Activated T-cell treated with anti-CD3 and anti-CD28 coated beads, Interleukin-2, amount 50 U/mL, for 72 hours (primary cell): ENCODE measurements at regions not wholly inside any gene's neighbourhood (a gene's known extent, or its start where the extent isn't known, plus 50 kb on each side); places are given as distances from the start of the nearest gene placed in this dataset.
"Not testable (repeated sequence)": the region's sequence is repeated elsewhere in the genome, so short reads cannot be mapped to it uniquely, and the experiment has no call there.

Experiments
- ATAC-seq, 2 donors: fragments of 150-1000 bp; cut with Tn5 transposase; replicated peaks in 1 of 2; 2 replicates each; pipeline ENCODE4 v1.10.0; 2021; ENCODE audit warnings: moderate library complexity in 2 of 2, mild to moderate bottlenecking in 1 of 2
- DNase-seq, 2 donors: peaks; one replicate each; pipeline ENCODE4 v3.0.0; 2021 to 2022; ENCODE audit warnings: mixed read lengths in 1 of 2
- H3K27ac Mint-ChIP-seq: one replicate; pipeline ENCODE4 v1.8.0; 2022; ENCODE audit warnings: mild to moderate bottlenecking, moderate library complexity, mixed read lengths
- H3K27me3 Mint-ChIP-seq: one replicate; pipeline ENCODE4 v1.8.0; 2022; ENCODE audit warnings: low read depth, mixed read lengths
- H3K36me3 Mint-ChIP-seq, 2 donors: one replicate each; pipeline ENCODE4 v1.8.0; 2022; ENCODE audit warnings: mixed read lengths in 2 of 2, mild to moderate bottlenecking in 1 of 2; ENCODE audit not compliant: insufficient read depth in 2 of 2
- H3K4me1 Mint-ChIP-seq: one replicate; pipeline ENCODE4 v1.8.0; 2022; ENCODE audit warnings: low read depth, mixed read lengths
- H3K4me3 Mint-ChIP-seq, 2 donors: one replicate each; pipeline ENCODE4 v1.8.0; 2022; ENCODE audit warnings: mild to moderate bottlenecking in 2 of 2, mixed read lengths in 2 of 2, moderate library complexity in 2 of 2
- H3K9me3 Mint-ChIP-seq, 2 donors: one replicate each; pipeline ENCODE4 v1.8.0; 2022; ENCODE audit warnings: mixed read lengths in 2 of 2

GRCh38 chr6:147990159-147990558, 352.5 kb upstream of the SASH1 start:
- DNase-seq (no peak), ATAC-seq (no peak)
- peaks cover 0 to 3% of the 10 kb centered on the region in 2 donors for H3K9me3 Mint-ChIP-seq
- H3K4me3 Mint-ChIP-seq: no peak overlapping the region
- H3K36me3 Mint-ChIP-seq: no peaks in the 10 kb centered on the region
- no peak overlapping the region for H3K27ac Mint-ChIP-seq
- no peaks in the 10 kb centered on the region for H3K27me3 Mint-ChIP-seq
- no peaks in the 10 kb centered on the region for H3K4me1 Mint-ChIP-seq

- DNase-seq (no peak), ATAC-seq (no peak)
- no peak overlapping the region for H3K4me3 Mint-ChIP-seq
- H3K27me3 Mint-ChIP-seq: no peaks in the 10 kb centered on the region
- H3K27ac Mint-ChIP-seq: no peak overlapping the region
- no peaks in the 10 kb centered on the region for H3K4me1 Mint-ChIP-seq
- H3K36me3 Mint-ChIP-seq: no peaks in the 10 kb centered on the region
- H3K9me3 Mint-ChIP-seq: peaks cover 0 to 3% of the 10 kb centered on the region in 2 donors
Observed at GRCh38 chr6:147991961-147992360, 350.7 kb upstream of the SASH1 start.

GRCh38 chr6:147999001-147999540, 343.6 kb upstream of the SASH1 start:
- no peak overlapping the region for H3K4me3 Mint-ChIP-seq

GRCh38 chr6:148001844-148002642, 340.6 kb upstream of the SASH1 start:
- Mint-ChIP-seq H3K4me1 (no peaks in the 10 kb centered on the region), H3K36me3 (no peaks in the 10 kb centered on the region), H3K27ac (no peak overlapping the region), H3K27me3 (no peaks in the 10 kb centered on the region), H3K4me3 (no peak overlapping the region), H3K9me3 (peaks cover 2 to 4% of the 10 kb centered on the region in 2 donors)
- DNase-seq (no peak), ATAC-seq (no peak)

More at GRCh38 chr6:147999001-147999540, 343.6 kb upstream of the SASH1 start:
- DNase-seq (no peak), ATAC-seq (no peak)
- Mint-ChIP-seq H3K36me3 (no peaks in the 10 kb centered on the region), H3K27me3 (no peaks in the 10 kb centered on the region), H3K9me3 (peaks cover 2% of the 10 kb centered on the region in 2 donors), H3K4me1 (no peaks in the 10 kb centered on the region), H3K27ac (no peak overlapping the region)

- Mint-ChIP-seq H3K4me1 (no peaks in the 10 kb centered on the region), H3K27ac (no peak overlapping the region), H3K4me3 (no peak overlapping the region), H3K27me3 (no peaks in the 10 kb centered on the region), H3K36me3 (no peaks in the 10 kb centered on the region), H3K9me3 (peaks cover 0 to 6% of the 10 kb centered on the region in 2 donors)
- ATAC-seq (no peak), DNase-seq (no peak)
Observed at GRCh38 chr6:148004651-148005050, 338.0 kb upstream of the SASH1 start.

- no peaks in the 10 kb centered on the region for H3K4me1 Mint-ChIP-seq
- peaks cover 3% of the 10 kb centered on the region in 2 donors for H3K36me3 Mint-ChIP-seq
- H3K27ac Mint-ChIP-seq: no peak overlapping the region
- ATAC-seq: no peak
- DNase-seq: no peak
- peaks cover 4 to 7% of the 10 kb centered on the region in 2 donors for H3K9me3 Mint-ChIP-seq
- H3K4me3 Mint-ChIP-seq: no peak overlapping the region
- H3K27me3 Mint-ChIP-seq: no peaks in the 10 kb centered on the region
Observed at GRCh38 chr6:148005806-148006205, 336.8 kb upstream of the SASH1 start.

- not testable (repeated sequence) for H3K27me3 Mint-ChIP-seq, DNase-seq, ATAC-seq, H3K4me1 Mint-ChIP-seq, H3K9me3 Mint-ChIP-seq, H3K36me3 Mint-ChIP-seq, H3K27ac Mint-ChIP-seq, H3K4me3 Mint-ChIP-seq
Observed at GRCh38 chr6:148010516-148010915, 332.1 kb upstream of the SASH1 start.

GRCh38 chr6:148016013-148016412, 326.6 kb upstream of the SASH1 start:
- ATAC-seq (no peak), DNase-seq (no peak)
- no peaks in the 10 kb centered on the region for H3K27me3 Mint-ChIP-seq
- H3K4me3 Mint-ChIP-seq: no peak overlapping the region
- no peaks in the 10 kb centered on the region for H3K4me1 Mint-ChIP-seq
- H3K9me3 Mint-ChIP-seq: peaks cover 2 to 8% of the 10 kb centered on the region in 2 donors
- H3K36me3 Mint-ChIP-seq: no peaks in the 10 kb centered on the region
- H3K27ac Mint-ChIP-seq: no peak overlapping the region

- Mint-ChIP-seq H3K4me3 (no peak overlapping the region), H3K4me1 (no peaks in the 10 kb centered on the region), H3K27ac (no peak overlapping the region), H3K9me3 (peaks cover 2 to 5% of the 10 kb centered on the region in 2 donors), H3K36me3 (no peaks in the 10 kb centered on the region), H3K27me3 (no peaks in the 10 kb centered on the region)
- ATAC-seq (no peak), DNase-seq (no peak)
Observed at GRCh38 chr6:148021165-148021564, 321.5 kb upstream of the SASH1 start.

- peaks cover 2 to 5% of the 10 kb centered on the region in 2 donors for H3K9me3 Mint-ChIP-seq
- DNase-seq (no peak), ATAC-seq (no peak)
- no peaks in the 10 kb centered on the region for H3K4me1 Mint-ChIP-seq
- no peak overlapping the region for H3K4me3 Mint-ChIP-seq
- H3K36me3 Mint-ChIP-seq: no peaks in the 10 kb centered on the region
- H3K27ac Mint-ChIP-seq: no peak overlapping the region
- H3K27me3 Mint-ChIP-seq: no peaks in the 10 kb centered on the region
Observed at GRCh38 chr6:148021699-148022098, 320.9 kb upstream of the SASH1 start.

GRCh38 chr6:148022279-148022678, 320.4 kb upstream of the SASH1 start:
- ATAC-seq, H3K4me1 Mint-ChIP-seq, H3K36me3 Mint-ChIP-seq, H3K27me3 Mint-ChIP-seq, DNase-seq, H3K4me3 Mint-ChIP-seq, H3K9me3 Mint-ChIP-seq, H3K27ac Mint-ChIP-seq: not testable (repeated sequence)

GRCh38 chr6:148027201-148027600, 315.4 kb upstream of the SASH1 start:
- ATAC-seq: no peak

GRCh38 chr6:148035806-148036390, 306.7 kb upstream of the SASH1 start:
- Mint-ChIP-seq H3K4me1 (no peaks in the 10 kb centered on the region), H3K9me3 (no peaks in the 10 kb centered on the region), H3K27me3 (no peaks in the 10 kb centered on the region), H3K4me3 (no peak overlapping the region), H3K27ac (no peak overlapping the region), H3K36me3 (no peaks in the 10 kb centered on the region)
- DNase-seq (no peak), ATAC-seq (no peak)

More at GRCh38 chr6:148027201-148027600, 315.4 kb upstream of the SASH1 start:
- Mint-ChIP-seq H3K27me3 (no peaks in the 10 kb centered on the region), H3K4me1 (no peaks in the 10 kb centered on the region), H3K4me3 (no peak overlapping the region), H3K36me3 (no peaks in the 10 kb centered on the region), H3K27ac (no peak overlapping the region), H3K9me3 (peaks cover 0 to 2% of the 10 kb centered on the region in 2 donors)
- no peak for DNase-seq
